Stimulated activated CD4-positive, alpha-beta T cell treated with anti-CD3 and anti-CD28 coated beads, TNF-alpha, amount 100 ng/mL, for 4 hours (primary cell): ENCODE measurements at regions not wholly inside any gene's neighbourhood (a gene's known extent, or its start where the extent isn't known, plus 50 kb on each side); places are given as distances from the start of the nearest gene placed in this dataset.

ENCODE experiments used
- DNase-seq, 3 experiments: peaks; one replicate each; pipeline ENCODE4 v3.0.0-alpha.2; 2020; ENCODE audit warnings: low read depth in 3 of 3

DNA sequence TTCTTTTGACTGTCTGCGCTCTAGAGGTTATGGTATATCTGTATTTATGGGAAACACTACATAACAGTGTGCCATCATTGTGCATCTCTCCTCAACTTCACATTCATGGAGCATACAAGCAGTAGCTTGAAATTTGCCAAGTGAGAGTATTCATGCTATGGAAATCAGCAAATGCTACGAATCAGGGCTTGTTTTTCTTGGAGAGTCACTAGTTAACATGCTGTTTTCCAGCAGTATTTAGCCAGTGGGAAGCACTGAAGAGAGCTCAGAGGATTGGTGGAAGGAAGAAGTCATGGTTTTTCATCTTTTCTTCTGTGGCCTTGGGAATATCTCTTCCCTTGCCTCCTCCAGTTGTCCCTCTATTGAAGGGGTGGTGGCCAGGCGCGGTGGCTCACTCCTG lies 303.0 kb downstream of the PSAT1 start:
- DNase-seq, result no peak

DNA sequence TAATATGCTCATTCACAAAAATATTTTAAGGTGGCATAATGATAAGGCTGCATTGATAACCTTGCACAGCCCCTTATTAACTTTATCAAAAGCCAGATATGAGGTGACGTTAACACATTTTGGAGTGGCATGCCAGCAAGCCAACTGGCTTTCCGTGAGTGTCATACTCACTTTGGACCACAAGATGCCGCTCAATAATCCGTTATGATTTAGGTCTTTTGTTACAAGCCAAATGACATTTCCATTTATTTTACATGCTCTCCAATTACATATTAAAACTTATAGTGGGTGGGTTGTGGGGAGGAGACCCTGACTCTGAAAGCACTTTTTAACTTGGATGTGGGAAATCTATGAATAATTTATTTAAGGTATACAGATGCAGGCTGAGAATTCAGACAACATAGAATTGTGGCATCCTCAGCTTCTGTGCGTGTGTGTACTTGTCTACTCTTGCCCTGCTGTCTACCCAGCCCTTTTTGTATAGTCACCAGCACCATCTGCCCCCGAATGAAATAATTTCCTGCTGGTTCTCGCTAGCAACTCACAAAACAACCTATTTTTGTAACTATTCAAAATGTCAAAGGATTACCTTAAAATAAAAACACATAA lies 305.1 kb downstream of the PSAT1 start:
- DNase-seq, result no peak

DNA sequence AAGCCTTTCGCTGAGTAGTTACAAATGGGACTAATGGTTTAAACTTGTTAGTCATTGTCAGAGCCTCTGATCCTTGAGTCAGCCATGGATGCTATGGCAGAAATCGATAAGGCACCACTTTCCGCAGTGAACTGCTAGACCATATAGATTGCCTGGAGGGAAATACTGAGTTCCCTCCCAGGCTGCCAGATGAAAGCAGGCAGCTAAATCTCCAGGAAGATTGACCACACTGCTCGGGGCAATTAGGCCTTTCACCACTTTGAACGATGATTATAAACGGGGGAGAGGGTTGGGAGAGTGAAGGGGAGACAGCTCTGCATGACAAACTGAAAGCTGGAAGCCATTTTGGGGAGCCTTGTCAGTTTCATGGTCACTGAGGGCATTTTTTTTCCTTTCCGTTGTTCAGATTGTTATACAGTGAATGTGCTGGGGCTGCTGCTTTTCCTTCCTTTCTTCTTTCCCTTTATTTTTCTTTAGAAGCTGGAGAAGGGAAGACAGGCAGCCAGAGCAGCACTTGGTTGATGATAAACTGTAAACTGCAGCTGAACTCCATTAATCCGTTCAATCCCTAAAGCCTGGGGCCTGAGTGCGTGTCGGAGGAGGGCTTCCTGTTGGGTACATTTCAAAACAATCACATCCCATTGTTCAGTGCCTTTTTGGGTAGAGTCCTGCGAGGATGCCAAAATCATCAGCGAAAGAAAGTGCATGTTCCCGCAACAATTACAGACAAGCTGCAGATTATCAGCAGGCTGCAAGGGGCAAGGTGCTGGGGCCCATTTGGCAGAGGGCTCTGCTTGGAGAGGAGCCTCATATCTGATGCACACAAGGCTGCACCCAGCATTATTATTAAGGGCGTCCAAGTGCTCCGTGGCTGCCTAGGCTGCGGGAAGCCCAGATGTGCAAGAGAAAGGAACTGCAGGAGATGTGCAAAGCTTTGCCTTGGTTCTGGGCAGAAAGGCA lies 308.4 kb downstream of the PSAT1 start:
- no peak for DNase-seq

DNA sequence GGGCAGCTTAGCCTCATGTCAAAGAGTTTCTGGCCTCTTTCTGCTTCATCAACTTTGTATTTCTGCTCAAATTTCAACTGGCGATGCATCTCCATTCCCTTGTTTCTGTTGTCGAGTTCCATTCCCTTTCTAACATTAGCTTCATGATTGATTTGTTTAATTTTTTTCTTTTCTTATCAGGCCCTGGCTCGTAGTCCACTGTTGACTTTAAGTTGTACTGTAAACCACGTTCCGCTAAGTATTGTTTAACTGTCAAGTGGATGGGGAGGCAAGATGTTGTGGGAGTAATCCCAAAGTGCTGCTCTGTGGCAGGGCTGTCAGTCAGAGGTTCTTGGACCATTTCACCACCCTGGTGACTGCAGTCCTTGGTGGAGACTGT lies 309.1 kb downstream of the PSAT1 start:
- no peak for DNase-seq

- no peak for DNase-seq
Observed at GRCh38 chr9:78607853-78608252, 310.9 kb downstream of the PSAT1 start.

- DNase-seq, result no peak
Observed at GRCh38 chr9:78609450-78609849, 312.5 kb downstream of the PSAT1 start.

GRCh38 chr9:78612091-78612490 lies 315.2 kb downstream of the PSAT1 start:
- no peak for DNase-seq

DNA sequence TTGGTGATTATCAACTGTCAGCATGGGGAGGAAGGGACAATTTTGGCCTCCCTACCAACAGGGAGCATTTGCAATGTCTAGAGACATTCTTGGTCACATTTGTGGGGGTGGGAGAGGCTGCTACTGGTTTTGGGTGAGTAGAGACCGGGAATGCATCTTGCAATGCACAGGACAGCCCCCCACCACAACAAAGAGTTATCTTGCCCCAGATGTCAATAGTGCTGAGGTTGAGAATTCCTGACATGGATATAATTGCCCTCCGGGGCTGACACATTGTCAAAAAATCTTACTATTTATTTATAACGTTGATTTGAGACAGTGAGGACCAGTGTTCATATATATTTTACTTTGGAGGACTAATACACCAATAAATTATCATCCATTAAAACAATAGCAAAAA lies 316.1 kb downstream of the PSAT1 start:
- no peak for DNase-seq

GRCh38 chr9:78614892-78615291 lies 318.0 kb downstream of the PSAT1 start:
- DNase-seq, result no peak

DNA sequence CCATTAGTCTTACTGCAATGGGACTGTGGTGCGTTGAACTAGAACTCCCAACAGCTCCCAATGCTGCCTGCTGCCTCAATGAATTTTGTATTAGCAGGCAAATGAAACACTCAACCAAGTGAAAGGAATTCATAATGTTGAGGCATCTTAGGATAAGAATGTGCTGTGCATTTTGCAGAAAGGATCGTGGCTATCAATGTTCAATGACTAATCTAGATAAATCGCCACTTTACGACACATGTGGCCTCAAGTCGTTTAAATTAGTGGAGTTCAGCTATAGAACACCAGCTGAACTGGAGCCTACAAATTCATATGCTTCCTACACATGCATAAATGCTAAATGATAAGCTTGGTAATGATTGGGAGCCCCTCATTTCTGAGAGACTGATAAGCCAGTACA lies 318.4 kb downstream of the PSAT1 start:
- DNase-seq, result no peak

DNA sequence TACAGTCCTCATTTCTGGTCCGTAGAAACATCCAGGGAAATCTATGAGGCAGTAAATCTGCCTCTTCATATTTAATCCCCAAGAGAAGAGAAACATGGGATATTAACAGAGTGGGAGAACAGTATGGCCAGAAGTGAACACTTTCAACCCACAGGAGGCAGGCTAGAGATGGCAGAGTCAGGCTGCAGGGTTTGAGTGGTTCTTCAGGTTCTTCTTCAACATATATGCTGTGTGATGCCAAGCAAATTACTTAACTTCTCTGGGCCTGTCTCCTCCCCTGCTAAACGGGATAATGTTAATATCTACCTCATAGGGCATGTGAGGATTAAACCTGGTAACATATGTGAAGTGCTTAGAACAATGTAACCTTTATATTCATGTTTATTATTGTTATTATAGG lies 321.8 kb downstream of the PSAT1 start:
- DNase-seq, result no peak

DNA sequence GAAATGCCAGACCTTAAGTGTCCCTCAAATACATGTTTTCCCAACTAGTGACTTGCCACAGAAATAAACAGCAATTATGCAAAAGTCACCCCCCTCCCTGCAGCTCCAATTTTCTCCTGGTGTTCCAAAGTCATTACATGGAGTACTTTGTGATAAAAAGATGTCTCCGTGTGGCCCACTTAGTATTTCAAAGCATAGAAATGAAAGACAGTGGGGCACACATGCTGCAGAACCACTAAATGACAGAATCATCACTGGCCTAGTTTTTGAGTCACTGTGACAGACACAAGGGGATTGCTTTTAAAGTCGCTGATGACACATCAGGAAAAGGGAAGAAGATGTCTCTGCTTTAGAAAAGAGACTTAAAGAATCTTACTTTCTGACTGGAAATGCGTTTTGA lies 323.4 kb downstream of the PSAT1 start:
- no peak for DNase-seq

DNA sequence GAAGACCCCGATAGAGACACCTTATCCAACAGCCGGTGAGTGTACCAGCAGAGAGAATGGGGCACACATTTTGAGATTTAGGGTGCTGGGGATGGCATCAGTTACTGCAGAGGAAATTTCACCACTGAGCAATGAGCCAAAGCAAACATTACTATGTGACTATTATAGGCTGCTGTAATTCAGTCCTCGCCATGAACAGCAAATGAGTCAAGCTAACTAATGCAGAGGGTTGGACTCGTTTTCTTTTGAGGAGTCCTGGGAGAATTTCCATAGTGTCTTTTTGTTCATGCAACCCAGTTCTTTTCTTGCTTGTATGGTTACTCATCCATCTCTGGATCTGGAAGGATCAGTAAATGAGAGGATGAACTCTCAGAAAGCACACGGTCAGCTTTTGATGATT lies 323.8 kb downstream of the PSAT1 start:
- DNase-seq, result no peak

DNA sequence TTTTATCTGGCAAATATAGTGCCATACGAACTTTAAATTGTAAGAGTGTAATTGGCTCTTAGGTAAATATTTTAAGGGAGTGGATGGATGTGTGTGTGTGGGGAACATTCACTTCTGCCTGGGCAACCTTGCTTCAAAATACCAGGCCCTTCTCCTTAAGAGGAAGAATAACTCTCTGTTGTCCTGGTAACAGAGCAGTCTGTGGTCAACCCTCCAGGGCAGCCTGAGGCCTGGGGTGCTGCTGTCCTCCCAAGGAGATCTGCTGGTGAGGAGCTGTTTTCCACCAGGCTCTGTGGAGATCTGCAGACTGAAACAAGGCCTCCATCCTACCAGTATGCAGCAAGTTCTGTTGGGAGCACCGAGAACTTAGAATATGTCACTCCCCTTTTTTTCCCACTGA lies 325.2 kb downstream of the PSAT1 start:
- no peak for DNase-seq

DNA sequence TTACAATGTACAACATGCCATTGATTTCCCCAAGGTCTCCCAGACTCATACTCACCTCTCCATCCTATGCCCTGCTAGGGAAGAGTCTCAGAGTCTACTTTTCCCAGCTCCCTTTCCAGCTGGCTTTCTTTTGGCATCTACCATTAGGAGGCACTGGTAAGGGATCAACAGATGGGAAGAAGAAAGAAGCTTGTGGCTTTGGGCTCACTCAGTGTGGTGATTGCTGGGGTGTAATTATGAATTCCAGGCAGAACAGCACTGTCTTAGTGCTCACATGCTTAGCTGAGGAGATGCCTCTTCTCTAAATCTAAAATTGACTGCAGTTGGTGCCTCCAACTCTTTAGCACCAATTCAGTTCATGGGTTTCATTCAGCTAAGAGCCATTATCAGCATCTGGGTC lies 330.0 kb downstream of the PSAT1 start:
- DNase-seq, result no peak

GRCh38 chr9:78630966-78631365 lies 334.0 kb downstream of the PSAT1 start:
- DNase-seq, result no peak

DNA sequence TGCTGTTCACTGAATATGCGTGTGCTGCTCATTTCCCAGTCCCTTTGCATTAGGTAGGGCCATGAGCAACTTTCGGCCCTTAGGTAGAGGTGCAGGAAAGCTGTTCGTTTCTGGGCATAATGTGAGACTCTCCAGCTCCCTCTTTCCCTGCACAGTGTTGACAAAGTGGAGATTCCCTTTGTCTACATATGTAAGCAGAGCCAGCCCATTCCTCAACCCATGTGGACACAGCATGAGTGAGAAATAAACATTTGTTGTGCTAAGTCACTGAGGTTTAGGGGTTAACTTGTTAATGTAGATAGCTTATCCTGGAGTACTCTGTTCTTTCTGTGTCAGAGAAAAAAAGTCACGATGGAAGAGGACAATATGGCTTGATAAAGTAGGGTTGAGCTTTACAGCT lies 343.8 kb downstream of the PSAT1 start:
- no peak for DNase-seq

DNA sequence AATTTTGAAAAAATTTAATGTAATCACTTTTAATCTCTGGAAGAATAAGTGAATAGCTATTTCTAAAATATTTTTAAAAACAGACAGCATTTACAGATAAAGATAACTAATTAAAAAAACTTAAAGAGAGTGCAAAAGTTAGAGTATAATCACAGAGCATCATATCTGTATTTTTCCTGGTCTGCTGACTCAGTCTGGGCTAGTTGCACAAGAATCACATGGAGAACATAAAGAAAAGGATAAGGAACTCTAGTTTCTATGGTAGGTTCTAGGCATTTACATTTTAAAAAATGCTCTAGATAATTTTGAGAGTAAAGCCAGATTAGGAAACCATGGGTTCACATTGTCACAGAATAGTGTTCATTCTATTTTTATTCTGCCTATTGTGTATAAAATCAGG lies 347.4 kb downstream of the PSAT1 start:
- no peak for DNase-seq

- no peak for DNase-seq
Observed at GRCh38 chr9:78654324-78654723, 357.4 kb downstream of the PSAT1 start.

- DNase-seq, result no peak
Observed at GRCh38 chr9:78663369-78663768, 366.4 kb downstream of the PSAT1 start.

GRCh38 chr9:78664370-78664769 lies 367.4 kb downstream of the PSAT1 start:
- DNase-seq, result no peak

DNA sequence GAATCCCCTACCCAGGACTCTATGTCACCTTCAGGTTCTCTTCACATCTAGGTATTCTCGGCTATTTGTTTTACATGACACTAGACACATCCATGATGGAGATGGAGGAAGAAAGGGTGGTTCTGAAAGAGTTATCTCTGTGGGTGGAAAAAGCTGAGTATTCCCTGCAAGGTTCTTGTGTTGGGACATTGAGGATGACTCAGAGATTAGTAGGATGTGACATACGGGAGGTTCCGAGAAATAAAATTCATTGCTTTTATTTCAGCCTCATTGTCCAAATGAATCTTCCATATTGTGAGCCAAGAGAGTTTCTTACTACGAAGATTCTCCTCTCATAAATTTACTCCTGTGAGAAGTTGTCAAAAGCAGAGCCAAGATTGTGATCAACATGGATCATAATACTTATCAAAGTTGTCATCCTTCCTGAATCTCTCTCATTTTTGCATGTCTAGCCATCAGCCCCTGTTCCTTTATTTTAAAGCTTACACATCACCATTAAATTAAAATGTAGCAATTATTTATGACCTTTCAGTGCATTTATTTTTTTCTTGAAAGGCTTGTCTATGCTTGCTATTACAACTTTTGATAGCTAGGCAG lies 370.0 kb downstream of the PSAT1 start:
- DNase-seq, result no peak
